ENCODE measurements at regions not wholly inside any gene's neighbourhood (a gene's known extent, or its start where the extent isn't known, plus 50 kb on each side); places are given as distances from the start of the nearest gene placed in this dataset.

- no peak for TF ChIP-seq POLR2A (IDR thresholded peaks at IDR 0.05; ENCODE audit: low read length)
- TF ChIP-seq GATA1 (IDR thresholded peaks at IDR 0.05; ENCODE audit: low read depth, low read length): no peak
These were observed 211.3 kb downstream of the GPD2 start for GRCh38 chr2:156647377-156648010.

All from erythroblast (primary cell).